ENCODE measurements at regions not wholly inside any gene's neighbourhood (a gene's known extent, or its start where the extent isn't known, plus 50 kb on each side); places are given as distances from the start of the nearest gene placed in this dataset.

- H3K27me3 ChIP-seq (ENCODE audit: insufficient read depth, low read length, poor library complexity): peaks cover 26% of the 10 kb centered on the region
- no peaks in the 10 kb centered on the region for H3K9me3 ChIP-seq (ENCODE audit: insufficient read depth, low read length, severe bottlenecking)
- no peak overlapping the region for H3K27ac ChIP-seq (ENCODE audit: low read length)
- no peak overlapping the region for H3K4me3 ChIP-seq (ENCODE audit: low read depth in 1 of 2, low read length in 2 of 2)
- H2AFZ ChIP-seq (ENCODE audit: low read depth, low read length): no peak overlapping the region
- ATAC-seq (ENCODE audit: insufficient read depth, low read depth) (no peak), DNase-seq (no peak)
- H3K4me1 ChIP-seq (ENCODE audit: insufficient read depth, low read length): no peaks in the 10 kb centered on the region
- H3K79me2 ChIP-seq (ENCODE audit: insufficient read depth, low read length): no peaks in the 10 kb centered on the region
- no peak overlapping the region for H3K4me2 ChIP-seq (ENCODE audit: insufficient read depth, low read length)
- H4K20me1 ChIP-seq (ENCODE audit: insufficient read depth, low read length): 0 out of 2 replicates have a peak, but pooled peaks cover 3% of the 10 kb centered on the region
- no peaks in the 10 kb centered on the region for H3K36me3 ChIP-seq (ENCODE audit: insufficient read depth, low read length)
- no peak overlapping the region for H3K9ac ChIP-seq (ENCODE audit: low read depth, low read length)
- TF ChIP-seq EZH2 (IDR thresholded peaks at IDR 0.05; ENCODE audit: borderline replicate concordance, low read depth, low read length, severe bottlenecking) (no peak), CTCF (IDR thresholded peaks at IDR 0.05; ENCODE audit: borderline replicate concordance, extremely low read depth, low read length, poor library complexity, severe bottlenecking) (no peak)
Observed at GRCh38 chr20:37643400-37643799, 50.4 kb upstream of the CTNNBL1 start.

GRCh38 chr20:37642246-37642645, 51.6 kb upstream of the CTNNBL1 start:
- Histone ChIP-seq H2AFZ (ENCODE audit: low read depth, low read length) (no peak overlapping the region), H3K9me3 (ENCODE audit: insufficient read depth, low read length, severe bottlenecking) (no peaks in the 10 kb centered on the region), H3K4me1 (ENCODE audit: insufficient read depth, low read length) (no peaks in the 10 kb centered on the region), H3K27me3 (ENCODE audit: insufficient read depth, low read length, poor library complexity) (peaks cover 26% of the 10 kb centered on the region), H3K9ac (ENCODE audit: low read depth, low read length) (no peak overlapping the region), H3K4me3 (ENCODE audit: low read depth in 1 of 2, low read length in 2 of 2) (no peak overlapping the region), H3K36me3 (ENCODE audit: insufficient read depth, low read length) (no peaks in the 10 kb centered on the region), H3K79me2 (ENCODE audit: insufficient read depth, low read length) (no peaks in the 10 kb centered on the region), H3K27ac (ENCODE audit: low read length) (no peak overlapping the region), H4K20me1 (ENCODE audit: insufficient read depth, low read length) (0 out of 2 replicates have a peak, but pooled peaks cover 3% of the 10 kb centered on the region), H3K4me2 (ENCODE audit: insufficient read depth, low read length) (no peak overlapping the region)
- DNase-seq (no peak), ATAC-seq (ENCODE audit: insufficient read depth, low read depth) (no peak)
- TF ChIP-seq EZH2 (IDR thresholded peaks at IDR 0.05; ENCODE audit: borderline replicate concordance, low read depth, low read length, severe bottlenecking) (no peak), CTCF (IDR thresholded peaks at IDR 0.05; ENCODE audit: borderline replicate concordance, extremely low read depth, low read length, poor library complexity, severe bottlenecking) (no peak)

DNA sequence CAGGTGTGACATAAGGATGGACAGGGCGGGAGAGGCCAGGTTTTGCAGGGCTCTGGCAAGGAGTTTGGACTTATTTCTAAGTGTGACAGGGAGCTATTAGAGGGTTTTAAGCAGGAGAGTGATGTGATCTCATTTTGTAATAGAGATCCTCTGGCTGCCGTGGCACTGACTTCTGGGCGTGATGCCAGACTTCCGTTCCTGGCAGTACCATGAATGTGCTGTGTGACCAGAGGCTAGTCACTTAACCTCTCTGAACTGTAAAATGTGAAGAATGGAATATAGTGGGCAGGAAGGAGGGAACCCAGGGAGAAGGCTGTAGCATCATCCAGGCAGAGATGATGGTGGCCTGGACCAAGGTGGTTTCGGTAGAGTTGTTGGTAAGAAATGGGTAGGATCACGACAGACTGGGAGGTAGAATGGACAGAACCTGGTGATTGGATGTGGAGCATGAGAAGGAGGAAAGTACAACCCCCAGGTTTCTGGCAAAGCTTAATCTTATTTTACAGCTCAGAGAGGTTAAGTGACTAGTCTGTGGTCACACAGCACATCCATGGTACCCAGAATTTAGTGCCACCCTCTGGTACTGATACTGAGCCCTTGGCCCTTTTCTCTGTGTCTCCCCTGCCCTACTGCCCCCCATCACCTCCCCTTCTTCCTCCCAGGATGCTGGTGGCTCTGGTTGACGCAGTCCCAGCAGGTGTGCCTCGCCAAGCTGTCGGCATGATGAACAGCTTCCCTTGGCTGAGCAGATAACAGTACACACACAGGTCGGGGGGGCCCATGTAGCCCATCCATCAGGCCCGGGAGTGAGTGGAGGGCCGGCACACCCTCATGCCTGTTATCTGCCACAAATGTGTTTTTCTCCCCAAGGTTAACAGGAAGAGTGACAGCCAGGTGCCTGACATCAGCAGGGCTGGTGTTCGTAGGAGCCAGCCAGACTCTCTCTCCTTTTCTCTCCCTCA, 52.9 kb upstream of the CTNNBL1 start:
- Histone ChIP-seq H3K4me3 (ENCODE audit: low read depth in 1 of 2, low read length in 2 of 2) (no peak overlapping the region), H2AFZ (ENCODE audit: low read depth, low read length) (no peak overlapping the region), H3K9me3 (ENCODE audit: insufficient read depth, low read length, severe bottlenecking) (no peaks in the 10 kb centered on the region), H3K27ac (ENCODE audit: low read length) (no peak overlapping the region), H3K79me2 (ENCODE audit: insufficient read depth, low read length) (no peaks in the 10 kb centered on the region), H3K36me3 (ENCODE audit: insufficient read depth, low read length) (no peaks in the 10 kb centered on the region), H3K4me1 (ENCODE audit: insufficient read depth, low read length) (no peaks in the 10 kb centered on the region), H3K27me3 (ENCODE audit: insufficient read depth, low read length, poor library complexity) (peaks cover 26% of the 10 kb centered on the region), H3K9ac (ENCODE audit: low read depth, low read length) (no peak overlapping the region), H3K4me2 (ENCODE audit: insufficient read depth, low read length) (no peak overlapping the region), H4K20me1 (ENCODE audit: insufficient read depth, low read length) (0 out of 2 replicates have a peak, but pooled peaks cover 3% of the 10 kb centered on the region)
- DNase-seq: no peak
- no peak for ATAC-seq (ENCODE audit: insufficient read depth, low read depth)
- TF ChIP-seq EZH2 (IDR thresholded peaks at IDR 0.05; ENCODE audit: borderline replicate concordance, low read depth, low read length, severe bottlenecking): no peak
- TF ChIP-seq CTCF (IDR thresholded peaks at IDR 0.05; ENCODE audit: borderline replicate concordance, extremely low read depth, low read length, poor library complexity, severe bottlenecking): no peak

Measured in DND-41 (cell line).